ENCODE measurements at regions not wholly inside any gene's neighbourhood (a gene's known extent, or its start where the extent isn't known, plus 50 kb on each side); places are given as distances from the start of the nearest gene placed in this dataset.

- H3K4me3 ChIP-seq (ENCODE audit: low read length) = no peak overlapping the region
- no peaks in the 10 kb centered on the region for H3K79me2 ChIP-seq (ENCODE audit: control insufficient read depth, low read length)
- H3K36me3 ChIP-seq (ENCODE audit: control insufficient read depth, low read length) = no peaks in the 10 kb centered on the region
- no peaks in the 10 kb centered on the region for H3K27me3 ChIP-seq (ENCODE audit: control insufficient read depth, low read length)
- no peaks in the 10 kb centered on the region for H3F3A ChIP-seq (ENCODE audit: control insufficient read depth, insufficient read depth)
- no peaks in the 10 kb centered on the region for H3K9me3 ChIP-seq (ENCODE audit: control insufficient read depth, insufficient read depth, low read length)
- no peaks in the 10 kb centered on the region for H3K9me2 ChIP-seq (replicated peaks; ENCODE audit: control insufficient read depth, low read length)
- no peak overlapping the region for H3K27ac ChIP-seq (ENCODE audit: low read depth, low read length)
- H3K4me2 ChIP-seq (ENCODE audit: low read length) = no peak overlapping the region
- no peak for TF ChIP-seq EZH2phosphoT487 (IDR thresholded peaks at IDR 0.05; ENCODE audit: borderline replicate concordance, low read length)
- TF ChIP-seq CTCF (IDR thresholded peaks at IDR 0.05; ENCODE audit: low read depth, low read length, poor library complexity, severe bottlenecking) = no peak
- no peaks in the 10 kb centered on the region for H4K20me1 ChIP-seq (ENCODE audit: control insufficient read depth, insufficient read depth, low read depth, low read length)
- no peaks in the 10 kb centered on the region for H3K4me1 ChIP-seq (ENCODE audit: control insufficient read depth, low read length)
These were observed 458.7 kb downstream of the RNF144A start for GRCh38 chr2:7375901-7376300.

DNA sequence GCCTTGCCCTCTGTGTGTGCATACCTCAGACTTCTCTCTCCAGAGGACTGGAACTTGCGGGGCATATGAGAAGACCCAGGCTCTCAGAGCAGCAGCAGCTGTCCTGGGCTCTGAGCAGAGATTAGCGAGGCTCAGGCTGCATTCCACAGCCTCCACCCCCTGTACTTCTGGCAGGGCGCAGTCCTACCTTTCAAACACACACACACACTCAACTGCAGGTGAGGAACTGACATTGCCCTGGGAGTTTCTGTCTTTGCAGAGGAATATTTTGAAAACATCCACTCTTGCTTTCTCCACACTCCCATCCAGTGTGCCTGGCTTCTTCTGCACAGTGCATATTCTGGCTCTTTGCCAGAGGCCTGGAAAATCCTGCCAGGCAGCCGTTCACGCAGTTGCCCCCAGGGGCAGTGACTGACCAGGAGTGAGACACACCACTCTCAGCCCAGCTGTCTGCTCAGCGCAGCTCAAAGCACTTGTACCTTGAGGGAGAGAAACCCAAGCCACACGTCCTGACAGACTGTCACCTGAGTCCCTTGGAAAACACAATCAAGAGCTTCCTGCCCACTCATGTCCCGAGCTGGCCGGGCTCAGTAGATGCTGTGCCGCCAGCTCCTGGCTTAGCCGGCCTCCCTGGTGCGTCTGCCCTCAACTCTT is 460.8 kb downstream of the RNF144A start:
- TF ChIP-seq EZH2phosphoT487 (IDR thresholded peaks at IDR 0.05; ENCODE audit: borderline replicate concordance, low read length) (no peak), CTCF (IDR thresholded peaks at IDR 0.05; ENCODE audit: low read depth, low read length, poor library complexity, severe bottlenecking) (no peak)
- Histone ChIP-seq H3K27me3 (ENCODE audit: control insufficient read depth, low read length) (no peaks in the 10 kb centered on the region), H3K79me2 (ENCODE audit: control insufficient read depth, low read length) (no peaks in the 10 kb centered on the region), H3F3A (ENCODE audit: control insufficient read depth, insufficient read depth) (no peaks in the 10 kb centered on the region), H3K9me3 (ENCODE audit: control insufficient read depth, insufficient read depth, low read length) (no peaks in the 10 kb centered on the region), H3K36me3 (ENCODE audit: control insufficient read depth, low read length) (no peaks in the 10 kb centered on the region), H3K4me1 (ENCODE audit: control insufficient read depth, low read length) (no peaks in the 10 kb centered on the region), H3K4me2 (ENCODE audit: low read length) (no peak overlapping the region), H4K20me1 (ENCODE audit: control insufficient read depth, insufficient read depth, low read depth, low read length) (no peaks in the 10 kb centered on the region), H3K4me3 (ENCODE audit: low read length) (no peak overlapping the region), H3K27ac (ENCODE audit: low read depth, low read length) (no peak overlapping the region), H3K9me2 (replicated peaks; ENCODE audit: control insufficient read depth, low read length) (no peaks in the 10 kb centered on the region)

DNA sequence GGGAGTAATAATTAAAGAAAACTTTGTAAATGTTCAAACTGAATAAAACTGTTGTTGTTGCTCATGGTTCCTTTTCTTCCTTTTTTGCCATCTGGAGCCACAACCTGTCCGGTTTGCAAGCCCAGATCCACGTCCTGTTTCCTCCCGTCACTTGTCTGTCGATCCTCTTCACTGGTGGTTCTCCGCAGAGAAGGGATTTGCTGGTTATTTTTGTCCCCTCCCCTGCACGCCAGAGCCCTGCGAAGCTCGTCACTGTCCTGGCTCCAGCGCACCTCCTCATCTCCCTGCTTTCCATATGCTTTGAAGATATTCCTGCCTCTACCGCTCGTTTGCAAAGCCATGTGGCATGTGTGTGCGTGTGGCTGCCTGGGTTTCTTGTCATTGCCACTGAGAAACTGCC is 461.4 kb downstream of the RNF144A start:
- Histone ChIP-seq H3K9me3 (ENCODE audit: control insufficient read depth, insufficient read depth, low read length) (no peaks in the 10 kb centered on the region), H3K4me1 (ENCODE audit: control insufficient read depth, low read length) (no peaks in the 10 kb centered on the region), H3F3A (ENCODE audit: control insufficient read depth, insufficient read depth) (no peaks in the 10 kb centered on the region), H3K4me2 (ENCODE audit: low read length) (no peak overlapping the region), H3K27me3 (ENCODE audit: control insufficient read depth, low read length) (no peaks in the 10 kb centered on the region), H3K79me2 (ENCODE audit: control insufficient read depth, low read length) (no peaks in the 10 kb centered on the region), H3K4me3 (ENCODE audit: low read length) (no peak overlapping the region), H3K9me2 (replicated peaks; ENCODE audit: control insufficient read depth, low read length) (no peaks in the 10 kb centered on the region), H3K27ac (ENCODE audit: low read depth, low read length) (no peak overlapping the region), H3K36me3 (ENCODE audit: control insufficient read depth, low read length) (no peaks in the 10 kb centered on the region), H4K20me1 (ENCODE audit: control insufficient read depth, insufficient read depth, low read depth, low read length) (no peaks in the 10 kb centered on the region)
- no peak for TF ChIP-seq CTCF (IDR thresholded peaks at IDR 0.05; ENCODE audit: low read depth, low read length, poor library complexity, severe bottlenecking)
- no peak for TF ChIP-seq EZH2phosphoT487 (IDR thresholded peaks at IDR 0.05; ENCODE audit: borderline replicate concordance, low read length)

All from DOHH2 (cell line).